ENCODE measurements at regions not wholly inside any gene's neighbourhood (a gene's known extent, or its start where the extent isn't known, plus 50 kb on each side); places are given as distances from the start of the nearest gene placed in this dataset.

DNA sequence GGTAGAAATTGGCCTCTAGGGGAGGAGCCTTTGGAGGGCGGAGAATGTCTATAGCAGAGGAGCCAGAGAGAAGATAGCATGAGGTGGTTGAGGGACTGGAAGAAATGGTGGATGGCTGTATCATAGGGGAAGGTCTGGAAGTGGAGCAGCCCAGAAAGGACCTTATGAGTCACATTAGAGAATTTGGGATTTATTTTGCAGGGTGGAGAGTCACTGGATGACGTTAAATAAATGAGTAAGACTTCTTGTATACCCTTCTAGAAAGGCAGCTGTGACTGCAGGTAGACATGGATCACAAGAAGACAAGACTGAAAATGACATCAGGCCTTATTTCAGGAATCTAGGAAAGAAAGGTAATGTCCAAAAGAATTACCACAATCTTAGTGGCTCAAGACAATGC lies 208.2 kb upstream of the TMTC1 start:
- Mint-ChIP-seq H3K4me1 (no peaks in the 10 kb centered on the region), H3K27ac (no peak overlapping the region), H3K4me3 (no peak overlapping the region), H3K36me3 (no peaks in the 10 kb centered on the region), H3K27me3 (ENCODE audit: low read depth in 2 of 2) (no peaks in the 10 kb centered on the region), H3K9me3 (peaks cover 7 to 9% of the 10 kb centered on the region in 2 donors)
- no peaks in the 10 kb centered on the region for H3K9me3 ChIP-seq (ENCODE audit: control insufficient read depth, insufficient read depth, low read length)
- H3K36me3 ChIP-seq (ENCODE audit: control insufficient read depth, insufficient read depth, low read length) = no peaks in the 10 kb centered on the region
- H3K4me1 ChIP-seq (ENCODE audit: control insufficient read depth, insufficient read depth, low read length) = no peaks in the 10 kb centered on the region
- TF ChIP-seq, protein P1, sequence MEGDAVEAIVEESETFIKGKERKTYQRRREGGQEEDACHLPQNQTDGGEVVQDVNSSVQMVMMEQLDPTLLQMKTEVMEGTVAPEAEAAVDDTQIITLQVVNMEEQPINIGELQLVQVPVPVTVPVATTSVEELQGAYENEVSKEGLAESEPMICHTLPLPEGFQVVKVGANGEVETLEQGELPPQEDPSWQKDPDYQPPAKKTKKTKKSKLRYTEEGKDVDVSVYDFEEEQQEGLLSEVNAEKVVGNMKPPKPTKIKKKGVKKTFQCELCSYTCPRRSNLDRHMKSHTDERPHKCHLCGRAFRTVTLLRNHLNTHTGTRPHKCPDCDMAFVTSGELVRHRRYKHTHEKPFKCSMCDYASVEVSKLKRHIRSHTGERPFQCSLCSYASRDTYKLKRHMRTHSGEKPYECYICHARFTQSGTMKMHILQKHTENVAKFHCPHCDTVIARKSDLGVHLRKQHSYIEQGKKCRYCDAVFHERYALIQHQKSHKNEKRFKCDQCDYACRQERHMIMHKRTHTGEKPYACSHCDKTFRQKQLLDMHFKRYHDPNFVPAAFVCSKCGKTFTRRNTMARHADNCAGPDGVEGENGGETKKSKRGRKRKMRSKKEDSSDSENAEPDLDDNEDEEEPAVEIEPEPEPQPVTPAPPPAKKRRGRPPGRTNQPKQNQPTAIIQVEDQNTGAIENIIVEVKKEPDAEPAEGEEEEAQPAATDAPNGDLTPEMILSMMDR (IDR thresholded peaks at IDR 0.05) = no peak
- no peak overlapping the region for H3K4me3 ChIP-seq (ENCODE audit: low read length)
- WGBS (ENCODE audit: insufficient coverage) = 86% methylated on average over 2 of the region's 2 CpGs
- intact Hi-C loops (cut with micrococcal nuclease) = no loop called here
- DNase-seq = no peak
- no peaks in the 10 kb centered on the region for H3K27me3 ChIP-seq (ENCODE audit: control insufficient read depth, insufficient read depth, low read length)
- H3K27ac ChIP-seq (ENCODE audit: low read length) = no peak overlapping the region
- ATAC-seq = no peak

DNA sequence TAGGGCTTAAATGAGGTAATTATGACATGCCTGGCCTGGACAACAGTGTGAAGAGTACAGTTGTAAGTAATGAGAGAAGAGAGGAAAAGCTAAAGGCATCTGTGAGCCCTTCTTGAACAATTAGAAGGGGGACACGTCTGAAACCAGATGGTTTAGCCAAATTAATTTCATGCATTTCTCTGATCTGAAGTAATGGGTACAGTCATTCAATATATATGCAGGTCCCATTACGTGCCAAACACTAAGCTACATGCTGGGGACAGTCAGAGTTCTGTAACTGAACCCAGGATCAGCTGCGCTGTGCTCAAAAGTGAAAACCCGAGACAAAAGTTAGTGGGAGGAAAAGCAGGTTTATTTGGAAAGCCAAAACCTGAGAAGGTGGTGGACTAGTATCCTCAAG lies 207.2 kb upstream of the TMTC1 start:
- 78% methylated on average over 4 of the region's 4 CpGs for WGBS (ENCODE audit: insufficient coverage)
- H3K27me3 ChIP-seq (ENCODE audit: control insufficient read depth, insufficient read depth, low read length) = no peaks in the 10 kb centered on the region
- no peaks in the 10 kb centered on the region for H3K36me3 Mint-ChIP-seq
- H3K4me3 ChIP-seq (ENCODE audit: low read length) = no peak overlapping the region
- no peaks in the 10 kb centered on the region for H3K9me3 ChIP-seq (ENCODE audit: control insufficient read depth, insufficient read depth, low read length)
- no peaks in the 10 kb centered on the region for H3K4me1 ChIP-seq (ENCODE audit: control insufficient read depth, insufficient read depth, low read length)
- H3K36me3 ChIP-seq (ENCODE audit: control insufficient read depth, insufficient read depth, low read length) = no peaks in the 10 kb centered on the region
- ATAC-seq (no peak), DNase-seq (no peak)
- TF ChIP-seq, protein P1 (IDR thresholded peaks at IDR 0.05) = no peak
- no peak overlapping the region for H3K27ac ChIP-seq (ENCODE audit: low read length)
- H3K4me1 Mint-ChIP-seq = no peaks in the 10 kb centered on the region
- intact Hi-C loops (cut with micrococcal nuclease) = no loop called here
- no peak overlapping the region for H3K27ac Mint-ChIP-seq
- H3K9me3 Mint-ChIP-seq = peaks cover 4 to 6% of the 10 kb centered on the region in 2 donors
- no peaks in the 10 kb centered on the region for H3K27me3 Mint-ChIP-seq (ENCODE audit: low read depth in 2 of 2)
- H3K4me3 Mint-ChIP-seq = no peak overlapping the region

DNA sequence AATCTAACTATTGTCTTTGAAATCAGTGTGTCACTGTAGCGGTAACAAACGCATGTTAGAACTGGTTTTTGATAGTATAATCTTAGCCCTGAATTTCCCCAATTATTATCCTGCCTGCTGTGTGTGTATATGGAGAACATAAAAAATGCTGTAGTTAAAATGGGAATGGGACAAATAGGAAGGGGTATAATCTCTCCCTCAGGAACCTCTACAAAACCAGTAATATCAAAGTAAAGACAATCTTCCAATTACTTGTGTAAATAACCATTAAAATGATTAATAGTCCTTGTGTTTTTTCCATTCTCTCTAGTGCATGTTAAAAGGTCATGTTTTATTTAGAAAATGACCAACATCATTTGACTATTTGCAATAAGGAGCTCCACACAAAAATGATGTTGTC lies 200.1 kb upstream of the TMTC1 start:
- no peak overlapping the region for H3K4me3 Mint-ChIP-seq
- intact Hi-C loops (cut with micrococcal nuclease) = no loop called here
- no peak overlapping the region for H3K27ac Mint-ChIP-seq
- Histone ChIP-seq H3K27me3 (ENCODE audit: control insufficient read depth, insufficient read depth, low read length) (no peaks in the 10 kb centered on the region), H3K4me1 (ENCODE audit: control insufficient read depth, insufficient read depth, low read length) (no peaks in the 10 kb centered on the region), H3K4me3 (ENCODE audit: low read length) (no peak overlapping the region), H3K27ac (ENCODE audit: low read length) (no peak overlapping the region), H3K9me3 (ENCODE audit: control insufficient read depth, insufficient read depth, low read length) (no peaks in the 10 kb centered on the region), H3K36me3 (ENCODE audit: control insufficient read depth, insufficient read depth, low read length) (no peaks in the 10 kb centered on the region)
- DNase-seq = no peak
- no CpG with 5 or more reads among the region's 2 CpGs for WGBS (ENCODE audit: insufficient coverage)
- no peaks in the 10 kb centered on the region for H3K4me1 Mint-ChIP-seq
- TF ChIP-seq, protein P1 (IDR thresholded peaks at IDR 0.05) = no peak
- no peaks in the 10 kb centered on the region for H3K27me3 Mint-ChIP-seq (ENCODE audit: low read depth in 2 of 2)
- H3K36me3 Mint-ChIP-seq = no peaks in the 10 kb centered on the region
- H3K9me3 Mint-ChIP-seq = peaks cover 2 to 3% of the 10 kb centered on the region in 2 donors
- ATAC-seq = no peak

DNA sequence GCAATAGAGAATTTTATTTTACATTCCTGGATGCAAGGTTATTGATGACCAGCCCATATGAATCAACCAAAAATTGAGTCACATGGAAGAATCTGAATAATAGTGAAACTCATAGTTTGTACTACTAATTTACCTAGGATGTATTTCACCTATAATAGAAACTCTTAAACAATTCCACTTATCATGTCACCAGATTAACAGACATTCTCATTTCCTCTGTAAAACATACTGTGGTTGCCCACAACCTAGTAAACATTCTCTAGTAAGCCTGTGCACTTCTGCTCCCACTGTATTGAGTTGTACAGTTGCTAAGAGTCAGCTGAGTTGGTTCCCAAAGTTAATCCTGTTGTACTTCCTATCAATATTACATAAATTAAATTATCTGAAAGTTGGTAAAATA lies 196.6 kb upstream of the TMTC1 start:
- no peak for ATAC-seq

More for the DNA sequence above, 196.6 kb upstream of the TMTC1 start:
- intact Hi-C loops (cut with micrococcal nuclease) = no loop called here
- TF ChIP-seq, protein P1 (IDR thresholded peaks at IDR 0.05) = no peak
- Histone ChIP-seq H3K9me3 (ENCODE audit: control insufficient read depth, insufficient read depth, low read length) (no peaks in the 10 kb centered on the region), H3K27me3 (ENCODE audit: control insufficient read depth, insufficient read depth, low read length) (no peaks in the 10 kb centered on the region), H3K36me3 (ENCODE audit: control insufficient read depth, insufficient read depth, low read length) (no peaks in the 10 kb centered on the region), H3K27ac (ENCODE audit: low read length) (no peak overlapping the region), H3K4me1 (ENCODE audit: control insufficient read depth, insufficient read depth, low read length) (no peaks in the 10 kb centered on the region), H3K4me3 (ENCODE audit: low read length) (no peak overlapping the region)
- Mint-ChIP-seq H3K9me3 (peaks cover 2 to 8% of the 10 kb centered on the region in 2 donors), H3K27ac (no peak overlapping the region), H3K27me3 (ENCODE audit: low read depth in 2 of 2) (no peaks in the 10 kb centered on the region), H3K4me1 (no peaks in the 10 kb centered on the region), H3K4me3 (no peak overlapping the region), H3K36me3 (no peaks in the 10 kb centered on the region)
- DNase-seq = no peak

All from natural killer cell (primary cell).